ENCODE measurements at regions not wholly inside any gene's neighbourhood (a gene's known extent, or its start where the extent isn't known, plus 50 kb on each side); places are given as distances from the start of the nearest gene placed in this dataset.

DNA sequence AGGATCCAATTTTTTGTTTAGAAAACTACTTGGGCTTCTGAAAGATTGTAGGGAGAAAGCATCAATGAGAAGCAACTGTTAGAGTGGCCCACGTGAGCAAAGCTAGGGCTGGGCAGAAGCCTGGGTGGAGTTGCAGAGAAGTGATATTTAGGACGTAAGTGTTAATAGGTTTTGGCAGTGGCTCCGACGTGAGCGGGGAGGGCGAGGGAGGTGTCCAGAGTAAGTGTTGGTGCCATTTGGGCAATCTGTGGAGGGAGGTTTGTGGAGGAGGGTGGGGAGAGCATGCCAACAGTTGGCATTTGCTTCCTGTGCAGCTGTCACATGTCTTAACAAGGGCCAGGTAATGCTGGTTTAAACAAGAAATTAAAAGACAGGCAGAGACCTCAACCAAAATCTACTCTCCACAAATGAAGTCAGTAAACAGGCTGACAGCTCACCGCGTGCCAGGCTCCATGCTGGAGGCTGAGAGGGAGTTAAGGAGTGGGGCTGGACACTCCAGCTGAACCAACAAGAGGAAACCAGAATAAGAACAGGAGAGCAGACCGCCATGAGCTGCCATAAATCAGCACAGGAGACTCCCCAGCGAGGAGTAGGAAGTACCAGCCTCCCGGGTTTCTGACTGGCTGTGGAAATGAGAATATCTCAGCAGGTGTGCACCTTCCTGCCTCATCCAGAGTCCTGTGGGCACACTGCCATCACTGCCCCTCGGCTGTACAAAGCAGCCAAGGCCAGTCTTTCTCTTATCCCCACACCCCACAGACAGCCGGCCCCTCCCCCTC is 232.6 kb downstream of the ABHD5 start:
- no peak for ATAC-seq (ENCODE audit: low read depth)
- Histone ChIP-seq H3K9me1 (ENCODE audit: insufficient read depth, low read length) (no peaks in the 10 kb centered on the region), H2BK120ac (ENCODE audit: low read depth, low read length) (no peak overlapping the region), H3K9ac (ENCODE audit: low read depth, low read length) (no peak overlapping the region), H3K4me1 (ENCODE audit: control insufficient read depth, insufficient read depth, low read length) (no peaks in the 10 kb centered on the region), H2AK9ac (replicated peaks; ENCODE audit: low read depth, low read length, poor library complexity) (no peak overlapping the region), H3K9me3 (ENCODE audit: control insufficient read depth, insufficient read depth, low read length) (no peaks in the 10 kb centered on the region), H4K8ac (ENCODE audit: low read depth in 2 of 2, low read length in 2 of 2) (no peak overlapping the region), H3K14ac (replicated peaks; ENCODE audit: low read depth, low read length) (no peak overlapping the region), H3K36me3 (ENCODE audit: control insufficient read depth, insufficient read depth, low read length) (no peaks in the 10 kb centered on the region), H4K5ac (ENCODE audit: low read depth, low read length) (no peak overlapping the region), H3K4ac (ENCODE audit: low read depth, low read length) (no peak overlapping the region), H3K79me1 (ENCODE audit: low read depth in 1 of 2, low read length in 2 of 2) (no peaks in the 10 kb centered on the region), H4K20me1 (ENCODE audit: insufficient read depth, low read length) (no peaks in the 10 kb centered on the region), H2AK5ac (ENCODE audit: low read depth, low read length) (no peak overlapping the region), H4K91ac (ENCODE audit: insufficient read depth, low read depth, low read length) (no peak overlapping the region), H3K27ac (ENCODE audit: insufficient read depth, low read length) (no peak overlapping the region), H3K4me3 (ENCODE audit: insufficient read depth, low read depth, low read length) (no peak overlapping the region), H3K23ac (ENCODE audit: low read depth, low read length) (no peak overlapping the region), H3K56ac (ENCODE audit: extremely low read depth, insufficient read depth, low read length) (no peak overlapping the region), H2BK15ac (ENCODE audit: low read depth, low read length) (no peak overlapping the region), H3K27me3 (ENCODE audit: control insufficient read depth, insufficient read depth, low read length) (peaks cover 17% of the 10 kb centered on the region), H3K4me2 (ENCODE audit: low read depth, low read length) (no peak overlapping the region), H2BK5ac (ENCODE audit: low read depth, low read length, poor library complexity, severe bottlenecking) (no peak overlapping the region), H2BK20ac (ENCODE audit: low read depth, low read length) (no peak overlapping the region), H3K18ac (ENCODE audit: low read depth, low read length) (no peak overlapping the region), H2AFZ (replicated peaks; ENCODE audit: low read length, poor library complexity) (no peak overlapping the region)
- no peak for DNase-seq
- intact Hi-C loops (cut with micrococcal nuclease), result no loop called here
- in situ Hi-C loops (cut with MboI; ENCODE audit: low sequenced_read_pairs), result no loop called here
- TF ChIP-seq, protein P1, sequence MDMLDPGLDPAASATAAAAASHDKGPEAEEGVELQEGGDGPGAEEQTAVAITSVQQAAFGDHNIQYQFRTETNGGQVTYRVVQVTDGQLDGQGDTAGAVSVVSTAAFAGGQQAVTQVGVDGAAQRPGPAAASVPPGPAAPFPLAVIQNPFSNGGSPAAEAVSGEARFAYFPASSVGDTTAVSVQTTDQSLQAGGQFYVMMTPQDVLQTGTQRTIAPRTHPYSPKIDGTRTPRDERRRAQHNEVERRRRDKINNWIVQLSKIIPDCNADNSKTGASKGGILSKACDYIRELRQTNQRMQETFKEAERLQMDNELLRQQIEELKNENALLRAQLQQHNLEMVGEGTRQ (IDR thresholded peaks at IDR 0.05; ENCODE audit: low read depth, low read length), result no peak
- TF ChIP-seq, protein P2, sequence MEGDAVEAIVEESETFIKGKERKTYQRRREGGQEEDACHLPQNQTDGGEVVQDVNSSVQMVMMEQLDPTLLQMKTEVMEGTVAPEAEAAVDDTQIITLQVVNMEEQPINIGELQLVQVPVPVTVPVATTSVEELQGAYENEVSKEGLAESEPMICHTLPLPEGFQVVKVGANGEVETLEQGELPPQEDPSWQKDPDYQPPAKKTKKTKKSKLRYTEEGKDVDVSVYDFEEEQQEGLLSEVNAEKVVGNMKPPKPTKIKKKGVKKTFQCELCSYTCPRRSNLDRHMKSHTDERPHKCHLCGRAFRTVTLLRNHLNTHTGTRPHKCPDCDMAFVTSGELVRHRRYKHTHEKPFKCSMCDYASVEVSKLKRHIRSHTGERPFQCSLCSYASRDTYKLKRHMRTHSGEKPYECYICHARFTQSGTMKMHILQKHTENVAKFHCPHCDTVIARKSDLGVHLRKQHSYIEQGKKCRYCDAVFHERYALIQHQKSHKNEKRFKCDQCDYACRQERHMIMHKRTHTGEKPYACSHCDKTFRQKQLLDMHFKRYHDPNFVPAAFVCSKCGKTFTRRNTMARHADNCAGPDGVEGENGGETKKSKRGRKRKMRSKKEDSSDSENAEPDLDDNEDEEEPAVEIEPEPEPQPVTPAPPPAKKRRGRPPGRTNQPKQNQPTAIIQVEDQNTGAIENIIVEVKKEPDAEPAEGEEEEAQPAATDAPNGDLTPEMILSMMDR (conservative IDR thresholded peaks at IDR 0.05; ENCODE audit: low read depth, low read length), result no peak
- TF ChIP-seq RFX5 (IDR thresholded peaks at IDR 0.05; ENCODE audit: low read depth, low read length), result no peak
- no peak for TF ChIP-seq SMC3 (IDR thresholded peaks at IDR 0.05; ENCODE audit: low read depth, low read length)
- TF ChIP-seq MAZ (IDR thresholded peaks at IDR 0.05; ENCODE audit: borderline replicate concordance, low read depth, low read length), result no peak
- TF ChIP-seq RAD21 (IDR thresholded peaks at IDR 0.05; ENCODE audit: low read length), result no peak
- TF ChIP-seq MXI1 (IDR thresholded peaks at IDR 0.05; ENCODE audit: borderline replicate concordance, low read depth, low read length), result no peak
- TF ChIP-seq, protein P3, sequence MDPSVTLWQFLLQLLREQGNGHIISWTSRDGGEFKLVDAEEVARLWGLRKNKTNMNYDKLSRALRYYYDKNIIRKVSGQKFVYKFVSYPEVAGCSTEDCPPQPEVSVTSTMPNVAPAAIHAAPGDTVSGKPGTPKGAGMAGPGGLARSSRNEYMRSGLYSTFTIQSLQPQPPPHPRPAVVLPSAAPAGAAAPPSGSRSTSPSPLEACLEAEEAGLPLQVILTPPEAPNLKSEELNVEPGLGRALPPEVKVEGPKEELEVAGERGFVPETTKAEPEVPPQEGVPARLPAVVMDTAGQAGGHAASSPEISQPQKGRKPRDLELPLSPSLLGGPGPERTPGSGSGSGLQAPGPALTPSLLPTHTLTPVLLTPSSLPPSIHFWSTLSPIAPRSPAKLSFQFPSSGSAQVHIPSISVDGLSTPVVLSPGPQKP (IDR thresholded peaks at IDR 0.05; ENCODE audit: borderline replicate concordance, low read depth, low read length), result no peak
- TF ChIP-seq BHLHE40 (IDR thresholded peaks at IDR 0.05; ENCODE audit: low read depth, low read length), result no peak
- no peak for TF ChIP-seq POLR2A (IDR thresholded peaks at IDR 0.05; ENCODE audit: low read depth, low read length)
- no peak for TF ChIP-seq CEBPB (IDR thresholded peaks at IDR 0.05; ENCODE audit: low read depth, low read length)
- TF ChIP-seq CHD1 (IDR thresholded peaks at IDR 0.05; ENCODE audit: low read depth, low read length), result no peak
- TF ChIP-seq MAFK (IDR thresholded peaks at IDR 0.05; ENCODE audit: low read depth, low read length), result no peak
- no peak for TF ChIP-seq FOS (IDR thresholded peaks at IDR 0.05; ENCODE audit: low read depth, low read length)
- no peak for TF ChIP-seq NFE2L2 (IDR thresholded peaks at IDR 0.05; ENCODE audit: low read depth, low read length)
- no peak for TF ChIP-seq RCOR1 (IDR thresholded peaks at IDR 0.05; ENCODE audit: insufficient replicate concordance, low read length)
- dilution Hi-C loops (cut with HindIII; ENCODE audit: low sequenced_read_pairs, unreplicated experiment), result no loop called here
- WGBS, 2 experiments (ENCODE audit: extremely low coverage in 2 of 2, insufficient read length in 1 of 2), result 16% methylated on average over 3 of the region's 13 CpGs; no CpG with 5 or more reads in 1 of the 2 experiments
- ChIA-PET CTCF (interaction anchor here (0.6 kb wide), 1 partner anchor 126 kb away, joined by 3 read pairs; no protein-coding TSS in a partner anchor), POLR2A (ENCODE audit: unreplicated experiment) (no interaction called here)
- no TSS peak for BruUV-seq (replicated peaks)

All from IMR-90 (cell line).